ENCODE measurements at regions not wholly inside any gene's neighbourhood (a gene's known extent, or its start where the extent isn't known, plus 50 kb on each side); places are given as distances from the start of the nearest gene placed in this dataset.
"Not testable (repeated sequence)": the region's sequence is repeated elsewhere in the genome, so short reads cannot be mapped to it uniquely, and the experiment has no call there.

DNA sequence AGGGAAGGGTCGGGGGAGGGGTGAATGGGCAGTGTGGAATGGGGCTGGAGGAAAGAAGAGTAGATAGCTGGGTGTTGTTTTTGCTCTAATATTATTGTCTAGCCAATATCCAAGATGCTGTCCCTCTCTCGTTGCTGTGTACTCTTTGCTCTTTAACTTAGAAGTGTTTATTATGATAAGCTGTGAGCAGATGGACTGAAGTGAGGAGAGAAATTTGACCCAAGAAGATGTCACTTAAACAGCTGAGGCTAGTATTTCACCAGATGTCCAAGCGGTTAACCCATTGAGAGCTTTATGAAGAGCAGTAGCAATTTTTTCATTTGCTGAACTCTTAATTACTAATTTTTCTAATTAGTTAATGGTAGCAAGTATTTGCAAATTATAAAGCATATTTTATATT is 212.2 kb upstream of the TP63 start:
- no peaks in the 10 kb centered on the region for H3K9me3 Mint-ChIP-seq
- H3K4me1 Mint-ChIP-seq (ENCODE audit: low read depth), result peaks cover 3% of the 10 kb centered on the region
- H3K27me3 Mint-ChIP-seq (ENCODE audit: low read depth), result peaks cover 4% of the 10 kb centered on the region
- ATAC-seq (no peak), DNase-seq (no peak)
- no peak overlapping the region for H3K4me3 Mint-ChIP-seq
- no peaks in the 10 kb centered on the region for H3K36me3 Mint-ChIP-seq (ENCODE audit: insufficient read depth)

GRCh38 chr3:189419683-189420082 is 211.5 kb upstream of the TP63 start:
- peaks cover 4% of the 10 kb centered on the region for H3K27me3 Mint-ChIP-seq (ENCODE audit: low read depth)
- H3K36me3 Mint-ChIP-seq (ENCODE audit: insufficient read depth), result no peaks in the 10 kb centered on the region
- H3K4me1 Mint-ChIP-seq (ENCODE audit: low read depth), result peaks cover 3% of the 10 kb centered on the region
- ATAC-seq, result no peak
- no peak for DNase-seq
- no peaks in the 10 kb centered on the region for H3K9me3 Mint-ChIP-seq
- H3K4me3 Mint-ChIP-seq, result no peak overlapping the region

- ATAC-seq, result no peak
- peaks cover 4% of the 10 kb centered on the region for H3K27me3 Mint-ChIP-seq (ENCODE audit: low read depth)
- H3K9me3 Mint-ChIP-seq, result no peaks in the 10 kb centered on the region
Measured at GRCh38 chr3:189424922-189425321, 206.3 kb upstream of the TP63 start.

GRCh38 chr3:189429019-189429418 is 202.2 kb upstream of the TP63 start:
- peaks cover 15% of the 10 kb centered on the region for H3K9me3 Mint-ChIP-seq
- DNase-seq, result no peak
- no peaks in the 10 kb centered on the region for H3K27me3 Mint-ChIP-seq (ENCODE audit: low read depth)
- no peaks in the 10 kb centered on the region for H3K4me1 Mint-ChIP-seq (ENCODE audit: low read depth)
- H3K36me3 Mint-ChIP-seq (ENCODE audit: insufficient read depth), result peaks cover 2% of the 10 kb centered on the region
- no peak overlapping the region for H3K4me3 Mint-ChIP-seq
- no peak for ATAC-seq

More at GRCh38 chr3:189424922-189425321, 206.3 kb upstream of the TP63 start:
- DNase-seq, result no peak
- Mint-ChIP-seq H3K4me1 (ENCODE audit: low read depth) (peaks cover 3% of the 10 kb centered on the region), H3K36me3 (ENCODE audit: insufficient read depth) (no peaks in the 10 kb centered on the region), H3K4me3 (no peak overlapping the region)

GRCh38 chr3:189430166-189430565 is 201.0 kb upstream of the TP63 start:
- Mint-ChIP-seq H3K4me1 (ENCODE audit: low read depth) (peaks cover 2% of the 10 kb centered on the region), H3K9me3 (peaks cover 17% of the 10 kb centered on the region), H3K4me3 (no peak overlapping the region), H3K36me3 (ENCODE audit: insufficient read depth) (peaks cover 2% of the 10 kb centered on the region), H3K27me3 (ENCODE audit: low read depth) (no peaks in the 10 kb centered on the region)
- DNase-seq (no peak), ATAC-seq (no peak)

DNA sequence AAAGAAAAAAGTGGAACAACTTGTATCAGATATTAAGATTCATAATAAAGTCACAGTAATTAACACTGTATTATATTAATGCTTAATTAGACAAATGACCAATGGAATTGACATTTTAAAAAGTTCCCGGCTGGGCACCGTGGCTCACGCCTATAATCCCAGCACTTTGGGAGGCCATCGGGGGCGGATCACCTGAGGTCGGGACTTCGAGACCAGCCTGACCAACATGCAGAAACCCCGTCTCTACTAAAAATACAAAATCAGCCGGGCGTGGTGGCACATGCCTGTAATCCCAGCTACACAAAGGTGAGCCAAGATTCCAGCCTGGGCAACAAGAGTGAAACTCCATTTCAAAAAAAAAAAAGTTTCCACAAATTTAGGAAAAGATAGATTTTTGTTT is 188.9 kb upstream of the TP63 start:
- H3K27me3 Mint-ChIP-seq (ENCODE audit: low read depth); H3K9me3 Mint-ChIP-seq; ATAC-seq: not testable (repeated sequence)

DNA sequence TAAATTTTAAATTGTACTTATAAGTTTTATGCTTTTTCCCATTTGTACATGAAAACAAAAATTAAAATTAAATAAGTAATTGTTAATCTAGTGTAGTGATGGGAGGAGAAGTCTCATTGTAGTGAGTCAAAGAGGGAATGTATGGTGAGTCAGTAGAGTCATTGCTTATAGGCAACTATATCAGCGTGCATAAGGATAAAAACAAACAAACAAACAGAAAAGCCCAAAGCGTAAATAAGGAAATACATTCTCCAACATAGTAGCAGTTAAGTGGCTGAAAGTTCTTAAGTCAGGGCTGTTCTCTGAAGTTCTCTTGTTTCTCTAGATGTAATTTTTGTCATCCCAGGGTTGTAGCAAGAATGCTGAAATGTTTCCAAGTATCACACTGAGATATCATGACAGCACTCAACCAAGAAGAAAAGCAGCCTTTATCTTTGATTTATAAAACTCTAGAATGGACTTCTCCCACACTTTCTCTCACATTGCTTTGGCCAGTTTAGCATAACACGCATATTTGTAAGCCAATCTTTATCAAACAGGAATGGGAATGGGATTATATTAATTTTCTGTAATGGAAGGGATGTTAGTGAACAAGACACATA is 184.1 kb upstream of the TP63 start:
- Mint-ChIP-seq H3K4me1 (ENCODE audit: low read depth) (no peaks in the 10 kb centered on the region), H3K4me3 (no peak overlapping the region), H3K27me3 (ENCODE audit: low read depth) (no peaks in the 10 kb centered on the region), H3K36me3 (ENCODE audit: insufficient read depth) (no peaks in the 10 kb centered on the region), H3K9me3 (no peaks in the 10 kb centered on the region)
- no peak for ATAC-seq
- no peak for DNase-seq

More for the DNA sequence above, 188.9 kb upstream of the TP63 start:
- not testable (repeated sequence) for H3K4me3 Mint-ChIP-seq; DNase-seq; H3K4me1 Mint-ChIP-seq (ENCODE audit: low read depth); H3K36me3 Mint-ChIP-seq (ENCODE audit: insufficient read depth)

DNA sequence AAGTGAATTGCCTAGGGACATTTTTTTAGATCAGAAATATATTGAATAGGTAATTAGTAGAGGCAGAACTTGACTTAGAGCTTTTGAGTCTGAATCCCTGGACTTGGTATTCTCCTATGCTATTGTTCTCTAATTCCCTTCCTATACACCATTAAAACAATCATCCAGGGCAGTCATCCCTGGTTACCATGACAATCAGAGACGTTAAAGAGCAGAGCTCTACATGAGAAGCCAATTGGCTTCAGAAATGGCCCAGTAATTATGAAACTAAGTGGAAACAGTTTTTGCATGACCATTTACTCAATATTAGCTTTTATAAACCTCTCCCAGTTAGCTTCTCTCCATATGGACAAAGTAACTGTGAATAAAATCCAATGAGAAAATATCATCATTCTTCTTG is 182.1 kb upstream of the TP63 start:
- ATAC-seq, result no peak
- Mint-ChIP-seq H3K27me3 (ENCODE audit: low read depth) (no peaks in the 10 kb centered on the region), H3K4me3 (no peak overlapping the region), H3K4me1 (ENCODE audit: low read depth) (no peaks in the 10 kb centered on the region), H3K9me3 (no peaks in the 10 kb centered on the region), H3K36me3 (ENCODE audit: insufficient read depth) (no peaks in the 10 kb centered on the region)
- DNase-seq, result no peak

DNA sequence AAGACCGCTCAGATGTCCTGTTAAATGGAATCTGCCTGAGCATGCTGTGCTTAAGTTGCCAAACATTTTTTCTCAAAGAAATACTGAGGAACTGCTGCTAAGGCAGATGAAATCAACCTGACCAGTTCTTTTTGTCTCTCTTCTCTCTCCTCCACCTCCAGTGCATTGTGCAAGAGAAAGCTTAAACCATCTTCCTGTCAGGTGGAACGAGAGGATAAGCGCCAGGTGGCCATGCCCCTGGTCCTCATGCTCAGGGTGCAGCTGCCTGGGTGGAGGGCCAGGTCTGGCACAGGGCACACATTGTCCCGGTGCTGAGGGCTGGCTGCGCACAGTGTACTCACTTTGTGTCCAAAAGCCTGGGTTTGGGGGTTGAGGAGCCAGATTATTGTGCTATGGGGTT is 176.2 kb upstream of the TP63 start:
- no peak overlapping the region for H3K4me3 Mint-ChIP-seq
- H3K27me3 Mint-ChIP-seq (ENCODE audit: low read depth), result no peaks in the 10 kb centered on the region
- DNase-seq (no peak), ATAC-seq (no peak)
- H3K4me1 Mint-ChIP-seq (ENCODE audit: low read depth), result no peaks in the 10 kb centered on the region
- H3K36me3 Mint-ChIP-seq (ENCODE audit: insufficient read depth), result no peaks in the 10 kb centered on the region
- H3K9me3 Mint-ChIP-seq, result no peaks in the 10 kb centered on the region

- no peaks in the 10 kb centered on the region for H3K36me3 Mint-ChIP-seq (ENCODE audit: insufficient read depth)
- H3K4me1 Mint-ChIP-seq (ENCODE audit: low read depth), result no peaks in the 10 kb centered on the region
- H3K9me3 Mint-ChIP-seq, result no peaks in the 10 kb centered on the region
- no peaks in the 10 kb centered on the region for H3K27me3 Mint-ChIP-seq (ENCODE audit: low read depth)
- H3K4me3 Mint-ChIP-seq, result no peak overlapping the region
- DNase-seq (no peak), ATAC-seq (no peak)
Measured at GRCh38 chr3:189455641-189456417, 175.4 kb upstream of the TP63 start.

DNA sequence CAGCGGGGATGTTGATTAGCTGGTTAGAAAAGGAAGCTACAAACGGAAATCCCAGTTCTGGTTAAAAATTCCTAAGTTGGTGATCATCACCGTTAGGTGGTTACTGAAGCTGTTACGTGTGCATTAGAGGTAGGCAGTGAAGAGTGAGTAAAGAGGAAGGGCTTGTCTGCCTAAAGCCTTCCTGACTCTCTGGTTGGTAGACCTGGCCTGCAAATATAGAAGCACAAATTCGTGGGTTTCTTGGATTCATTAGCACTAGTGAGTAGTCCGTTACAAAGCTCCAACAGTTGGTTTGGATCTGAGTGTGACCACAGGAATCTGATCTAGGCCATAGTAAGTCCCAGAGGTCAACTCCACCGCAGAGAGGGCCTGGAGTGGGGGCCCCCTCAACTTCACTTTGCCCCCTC is 174.0 kb upstream of the TP63 start:
- Mint-ChIP-seq H3K4me1 (ENCODE audit: low read depth) (no peaks in the 10 kb centered on the region), H3K36me3 (ENCODE audit: insufficient read depth) (no peaks in the 10 kb centered on the region), H3K9me3 (no peaks in the 10 kb centered on the region), H3K27me3 (ENCODE audit: low read depth) (no peaks in the 10 kb centered on the region), H3K4me3 (no peak overlapping the region)
- ATAC-seq (no peak), DNase-seq (no peak)

DNA sequence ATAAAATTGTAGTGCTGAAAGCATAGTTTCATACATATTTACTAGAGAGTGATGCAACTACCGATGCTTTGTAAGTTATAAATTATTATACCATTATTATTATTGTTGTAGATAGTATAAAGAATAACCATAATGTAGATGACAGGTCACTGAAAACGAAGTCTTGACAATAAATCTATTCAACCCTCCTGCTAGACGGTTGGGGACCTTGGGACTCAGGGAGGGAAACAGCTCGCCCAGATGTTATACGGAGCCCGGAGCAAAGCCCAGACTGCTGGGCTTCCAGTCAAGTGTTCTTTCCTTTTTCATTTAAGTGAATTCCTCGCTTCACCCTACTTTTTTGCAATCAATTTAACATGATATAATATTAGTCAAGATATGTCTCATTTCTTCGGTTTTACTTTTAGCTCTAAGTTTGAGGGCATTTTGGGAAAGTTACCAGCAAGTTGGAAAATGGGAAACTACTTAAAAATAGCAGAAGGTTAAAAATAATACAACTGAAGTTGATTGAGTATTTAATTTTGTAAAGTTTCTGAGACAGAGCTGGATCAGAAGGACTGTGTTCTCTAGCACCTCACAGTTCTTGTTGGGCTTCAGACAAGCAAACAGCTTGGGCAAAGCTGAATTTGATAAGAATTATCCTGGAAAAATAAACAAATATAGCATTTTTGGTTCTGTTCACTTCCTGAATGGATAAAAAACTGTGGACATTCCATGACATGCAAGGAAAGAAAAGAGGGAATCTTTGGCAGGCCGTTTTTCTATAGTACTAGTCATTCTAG is 173.4 kb upstream of the TP63 start:
- ATAC-seq (no peak), DNase-seq (no peak)
- no peaks in the 10 kb centered on the region for H3K27me3 Mint-ChIP-seq (ENCODE audit: low read depth)
- H3K36me3 Mint-ChIP-seq (ENCODE audit: insufficient read depth), result no peaks in the 10 kb centered on the region
- peaks cover 2% of the 10 kb centered on the region for H3K4me1 Mint-ChIP-seq (ENCODE audit: low read depth)
- no peaks in the 10 kb centered on the region for H3K9me3 Mint-ChIP-seq
- H3K4me3 Mint-ChIP-seq, result no peak overlapping the region

GRCh38 chr3:189458528-189458927 is 172.7 kb upstream of the TP63 start:
- no peaks in the 10 kb centered on the region for H3K36me3 Mint-ChIP-seq (ENCODE audit: insufficient read depth)
- no peaks in the 10 kb centered on the region for H3K27me3 Mint-ChIP-seq (ENCODE audit: low read depth)
- DNase-seq (no peak), ATAC-seq (no peak)
- H3K4me3 Mint-ChIP-seq, result no peak overlapping the region
- H3K9me3 Mint-ChIP-seq, result no peaks in the 10 kb centered on the region
- H3K4me1 Mint-ChIP-seq (ENCODE audit: low read depth), result peaks cover 2% of the 10 kb centered on the region

- no peak for DNase-seq
- Mint-ChIP-seq H3K4me1 (ENCODE audit: low read depth) (peaks cover 2% of the 10 kb centered on the region), H3K36me3 (ENCODE audit: insufficient read depth) (no peaks in the 10 kb centered on the region), H3K9me3 (no peaks in the 10 kb centered on the region), H3K27me3 (ENCODE audit: low read depth) (no peaks in the 10 kb centered on the region), H3K4me3 (no peak overlapping the region)
- no peak for ATAC-seq
Measured at GRCh38 chr3:189459231-189459630, 172.0 kb upstream of the TP63 start.

DNA sequence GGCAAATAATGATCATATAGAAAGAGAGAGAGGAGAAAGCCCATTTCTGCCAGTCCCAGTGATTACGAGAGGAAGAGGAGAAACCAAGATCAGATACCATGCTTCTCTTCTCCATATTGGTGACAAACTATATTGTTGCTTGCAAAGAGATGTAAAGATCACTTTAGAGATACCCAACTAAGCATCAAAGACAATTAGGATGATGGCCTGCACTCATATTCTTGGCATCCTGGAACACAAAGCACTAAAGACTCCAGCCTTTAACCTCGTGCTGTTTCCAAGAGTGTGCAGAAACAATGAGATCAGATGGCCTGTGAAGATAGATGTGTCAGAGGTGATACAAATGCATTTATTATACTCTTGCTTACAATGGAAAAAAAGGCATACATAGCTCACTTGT is 170.7 kb upstream of the TP63 start:
- no peaks in the 10 kb centered on the region for H3K27me3 Mint-ChIP-seq (ENCODE audit: low read depth)
- DNase-seq (no peak), ATAC-seq (no peak)

More for the DNA sequence above, 170.7 kb upstream of the TP63 start:
- Mint-ChIP-seq H3K4me1 (ENCODE audit: low read depth) (peaks cover 2% of the 10 kb centered on the region), H3K9me3 (no peaks in the 10 kb centered on the region), H3K36me3 (ENCODE audit: insufficient read depth) (no peaks in the 10 kb centered on the region), H3K4me3 (no peak overlapping the region)

Data from activated T-cell treated with anti-CD3 and anti-CD28 coated beads, Interleukin-2, amount 50 U/mL, for 4 hours (primary cell).